Stimulated activated naive CD4-positive, alpha-beta T cell treated with Interleukin-2 at 50 U/mL for 16 hours (primary cell): ENCODE measurements at regions not wholly inside any gene's neighbourhood (a gene's known extent, or its start where the extent isn't known, plus 50 kb on each side); places are given as distances from the start of the nearest gene placed in this dataset.
"Not testable (repeated sequence)": the region's sequence is repeated elsewhere in the genome, so short reads cannot be mapped to it uniquely, and the experiment has no call there.

Source experiments
- DNase-seq: peaks from one replicate; lab custom pipeline; 2025; lab: John Stamatoyannopoulos, UW

GRCh38 chr4:3880615-3881120 is 114.5 kb downstream of the ADRA2C start:
- peak; percentile 54 for DNase-seq

GRCh38 chr4:3882316-3882885 is 116.2 kb downstream of the ADRA2C start:
- DNase-seq, result not testable (repeated sequence)

- DNase-seq, result not testable (repeated sequence)
Observed at GRCh38 chr4:3884261-3884660, 118.1 kb downstream of the ADRA2C start.

DNA sequence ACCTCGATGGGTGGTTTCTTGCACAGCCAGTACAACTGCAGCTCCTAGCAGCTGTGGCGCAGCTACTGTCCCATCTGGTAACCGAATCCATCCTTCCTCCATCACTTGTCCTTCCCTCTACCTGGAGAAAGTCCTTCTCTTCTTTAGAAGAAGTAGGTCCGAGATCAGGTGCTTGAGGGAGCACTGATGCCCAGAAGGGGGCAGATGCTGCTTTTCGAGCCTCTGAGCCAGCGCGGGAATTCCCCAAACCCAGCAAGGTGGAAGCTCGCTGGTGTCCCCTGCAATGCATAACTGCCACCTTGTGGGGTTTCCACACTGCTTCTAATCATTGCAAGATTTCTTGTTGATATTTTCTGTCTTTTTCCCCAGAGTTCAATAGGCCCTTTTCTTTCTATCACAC is 127.4 kb downstream of the ADRA2C start:
- not testable (repeated sequence) for DNase-seq

DNA sequence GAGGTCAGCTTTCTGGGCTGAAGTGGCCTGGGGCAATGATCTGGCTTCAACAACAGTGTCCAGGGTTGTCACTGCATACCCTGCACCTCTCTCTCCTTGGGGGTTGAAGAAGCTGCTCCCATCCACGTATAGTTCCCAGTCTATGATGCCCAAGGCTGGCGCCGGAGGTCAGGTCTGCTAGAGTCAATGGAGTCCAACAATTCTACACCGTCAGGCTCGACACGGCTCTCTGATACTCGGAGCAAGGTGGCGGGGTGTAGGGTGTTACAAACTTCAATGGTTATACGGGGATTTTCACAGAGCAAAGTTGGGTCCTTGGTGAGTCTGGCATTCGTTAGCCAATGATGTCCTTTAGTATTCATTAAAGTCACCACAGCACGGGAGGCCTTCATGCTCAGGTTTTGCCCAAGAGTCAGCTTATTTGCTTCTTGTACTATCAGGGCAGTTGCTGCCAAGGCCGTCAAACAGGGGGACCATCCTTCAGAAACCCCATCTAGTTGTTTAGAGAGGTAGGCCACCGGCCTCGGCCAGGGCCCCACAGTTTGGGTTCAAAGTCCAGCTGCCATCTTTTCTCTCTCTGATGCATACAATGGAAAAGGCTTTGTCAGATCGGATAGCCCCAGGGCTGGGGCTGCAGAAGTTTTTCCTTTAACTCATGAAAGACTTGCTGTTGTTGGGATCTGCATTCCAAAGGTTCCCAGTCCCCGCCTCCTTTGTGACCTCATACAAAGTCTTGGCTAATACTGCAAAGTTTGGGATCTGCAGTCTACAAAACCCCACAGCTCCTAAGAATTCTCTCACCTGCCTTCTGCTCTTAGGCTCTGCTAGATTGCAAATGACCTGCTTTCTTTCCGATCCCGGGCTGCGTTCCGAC is 128.1 kb downstream of the ADRA2C start:
- not testable (repeated sequence) for DNase-seq

DNA sequence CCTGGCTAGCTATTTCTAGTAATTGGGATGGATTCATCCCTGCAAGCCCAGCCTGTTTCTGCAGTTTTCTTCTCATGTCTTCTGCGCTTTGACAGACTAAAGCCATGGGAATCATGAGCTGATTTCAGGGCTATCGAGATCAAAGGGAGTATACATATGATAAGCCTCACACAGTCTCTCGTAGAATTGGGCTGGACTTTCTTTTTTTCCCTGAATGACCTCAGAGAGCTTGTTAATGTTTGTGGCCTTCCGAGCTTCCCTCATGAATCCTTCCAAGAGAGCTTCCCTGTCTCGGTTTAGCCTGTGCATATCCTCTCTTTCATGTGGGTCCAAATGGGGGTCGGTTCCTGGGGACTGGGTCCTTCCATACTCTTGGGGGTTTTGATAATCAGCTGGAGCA is 130.3 kb downstream of the ADRA2C start:
- no peak for DNase-seq

DNA sequence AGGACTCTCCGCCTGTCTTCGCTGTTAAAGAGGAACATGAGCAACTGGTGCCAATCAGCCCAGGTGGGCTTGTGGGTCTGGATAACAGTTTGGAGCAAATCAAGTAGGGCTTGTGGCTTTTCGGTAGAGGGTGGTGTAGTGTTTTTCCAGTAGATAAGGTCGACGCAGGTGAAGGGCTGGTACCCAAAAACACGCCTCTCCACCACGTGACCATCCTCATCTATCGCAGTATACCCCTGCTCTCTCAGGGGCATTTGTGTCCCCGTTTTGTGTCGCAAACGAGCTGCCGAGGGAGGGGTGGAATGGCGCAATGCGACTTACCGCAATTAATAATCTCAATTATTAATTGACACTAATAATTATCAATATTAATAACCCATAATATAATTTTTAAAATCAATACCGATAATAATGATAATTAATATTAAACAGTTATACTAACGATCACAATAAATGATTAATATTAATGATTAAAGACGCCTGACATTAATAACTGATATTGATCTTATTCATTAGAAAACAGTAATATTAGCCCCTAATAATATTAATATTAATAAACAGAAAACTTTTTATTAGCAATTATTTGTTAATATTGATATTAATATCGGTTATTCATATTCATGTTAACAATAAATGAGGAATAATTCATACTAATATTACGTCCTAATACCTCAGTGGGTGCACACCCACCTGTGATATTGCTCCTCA is 130.8 kb downstream of the ADRA2C start:
- DNase-seq, result not testable (repeated sequence)

GRCh38 chr4:3898098-3898497 is 131.9 kb downstream of the ADRA2C start:
- no peak for DNase-seq

DNA sequence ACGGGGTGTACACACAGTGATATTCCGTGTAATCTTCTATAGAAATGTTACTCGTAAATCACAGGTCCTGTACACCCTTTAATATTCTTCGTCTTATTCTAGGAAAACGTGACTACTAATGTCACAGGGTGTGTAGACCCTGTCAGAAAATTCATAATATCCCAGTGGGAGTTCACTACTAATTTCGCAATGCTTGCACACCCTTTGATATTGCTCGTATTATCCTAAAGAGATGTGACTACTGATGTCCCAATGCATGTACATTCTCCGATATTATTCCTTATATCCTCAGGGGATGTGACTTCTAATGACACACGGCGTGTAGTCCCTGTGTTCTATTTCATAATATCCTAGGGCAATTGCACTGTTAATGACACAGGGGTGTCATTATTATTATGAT is 132.7 kb downstream of the ADRA2C start:
- DNase-seq, result not testable (repeated sequence)

DNA sequence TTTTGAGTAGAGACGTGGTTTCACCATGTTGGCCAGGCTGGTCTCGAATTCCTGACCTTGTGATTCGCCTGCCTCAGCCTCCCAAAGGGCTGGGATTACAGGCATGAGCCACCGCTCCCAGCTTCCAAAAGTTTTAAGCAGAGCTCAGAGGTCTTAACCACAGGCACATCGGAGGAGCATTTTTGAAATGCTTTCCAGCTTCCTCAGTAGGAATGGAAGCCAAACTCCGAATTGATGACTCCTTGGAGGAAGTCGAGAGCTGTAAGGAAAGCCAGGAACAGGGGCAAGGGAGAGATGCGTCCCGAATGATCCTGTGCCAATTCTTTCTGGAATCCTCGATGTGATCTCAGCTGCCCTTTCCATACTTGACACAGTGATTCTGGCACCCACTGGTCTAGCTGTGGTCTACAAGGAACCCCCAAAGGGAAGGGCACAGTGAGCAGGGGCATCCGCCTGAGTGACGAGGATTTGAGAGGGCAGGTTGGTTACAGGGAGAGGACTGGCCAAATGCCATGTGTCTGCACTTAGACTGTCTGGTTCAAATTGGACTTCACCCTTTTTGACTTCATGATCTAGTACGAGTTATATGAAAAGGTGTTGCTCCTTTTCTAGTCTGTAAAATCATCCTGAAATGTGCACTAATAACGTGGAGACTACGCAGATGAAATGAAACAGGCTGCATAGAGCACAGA is 138.2 kb downstream of the ADRA2C start:
- not testable (repeated sequence) for DNase-seq

DNA sequence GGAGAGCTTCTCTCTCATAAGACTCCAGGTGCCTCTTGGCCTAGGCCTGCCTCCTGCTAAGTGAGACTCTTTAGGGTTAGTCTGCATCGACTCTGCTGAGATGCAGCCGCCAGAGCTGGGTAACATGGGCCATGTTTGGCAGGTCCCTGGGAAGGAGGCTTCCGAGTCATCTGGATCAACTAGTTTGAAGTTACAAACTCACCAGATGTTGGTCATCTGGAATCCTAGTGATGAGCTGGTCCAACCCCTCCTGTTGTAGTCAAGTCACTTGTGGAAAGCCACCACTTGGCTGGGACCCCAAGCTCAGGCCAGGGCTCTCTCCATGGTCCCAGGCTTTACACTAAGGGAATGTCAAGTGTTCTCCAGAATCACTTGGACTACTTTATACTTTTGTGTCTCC is 143.4 kb downstream of the ADRA2C start:
- DNase-seq, result not testable (repeated sequence)

GRCh38 chr4:3910161-3910950 is 144.2 kb downstream of the ADRA2C start:
- DNase-seq, result not testable (repeated sequence)

DNA sequence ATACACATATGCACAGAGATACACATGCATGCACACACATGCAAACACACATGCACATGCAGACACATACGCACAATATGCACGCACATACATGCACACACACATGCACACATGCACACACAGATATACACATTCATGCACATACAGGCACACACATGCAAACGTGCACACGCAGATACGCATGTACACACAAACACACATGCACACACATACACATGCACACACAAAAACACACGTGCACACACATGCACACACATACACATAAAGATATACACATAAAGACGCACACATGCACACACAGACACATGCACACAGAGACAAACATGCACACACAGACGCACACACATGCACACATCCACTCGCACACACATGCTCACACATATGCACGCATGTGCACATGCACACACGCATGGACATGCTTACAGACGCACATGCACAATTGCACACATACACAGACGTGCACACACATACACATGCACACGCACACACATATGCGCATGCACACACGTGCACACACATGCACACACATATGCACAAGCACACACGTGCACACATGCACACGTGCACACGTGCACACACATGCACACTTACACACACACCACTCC is 145.2 kb downstream of the ADRA2C start:
- no peak for DNase-seq

- DNase-seq, result not testable (repeated sequence)
Observed at GRCh38 chr4:3914511-3914910, 148.3 kb downstream of the ADRA2C start.

DNA sequence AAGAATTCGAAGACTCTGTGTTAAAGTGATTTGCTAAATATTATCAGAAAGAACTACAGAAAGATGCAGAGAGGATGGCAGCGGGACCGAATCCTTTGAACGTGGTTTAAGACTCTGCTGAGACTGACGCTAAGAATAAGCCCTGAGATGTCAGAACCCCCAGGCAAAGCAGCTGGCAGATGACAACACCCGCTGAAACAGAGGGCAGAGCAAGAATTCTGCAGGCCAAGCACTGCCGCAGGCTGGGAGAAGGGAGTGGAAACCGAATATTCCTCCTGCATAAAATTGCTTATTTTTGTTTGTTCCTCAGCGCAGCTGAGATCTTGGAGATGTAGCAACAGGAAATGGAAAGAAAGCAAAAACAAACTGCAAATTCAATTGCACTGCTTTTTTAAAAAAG is 153.3 kb downstream of the ADRA2C start:
- not testable (repeated sequence) for DNase-seq

GRCh38 chr4:3921902-3922301 is 155.7 kb downstream of the ADRA2C start:
- DNase-seq, result not testable (repeated sequence)

- DNase-seq, result not testable (repeated sequence)
Observed at GRCh38 chr4:3925841-3926240, 159.7 kb downstream of the ADRA2C start.

DNA sequence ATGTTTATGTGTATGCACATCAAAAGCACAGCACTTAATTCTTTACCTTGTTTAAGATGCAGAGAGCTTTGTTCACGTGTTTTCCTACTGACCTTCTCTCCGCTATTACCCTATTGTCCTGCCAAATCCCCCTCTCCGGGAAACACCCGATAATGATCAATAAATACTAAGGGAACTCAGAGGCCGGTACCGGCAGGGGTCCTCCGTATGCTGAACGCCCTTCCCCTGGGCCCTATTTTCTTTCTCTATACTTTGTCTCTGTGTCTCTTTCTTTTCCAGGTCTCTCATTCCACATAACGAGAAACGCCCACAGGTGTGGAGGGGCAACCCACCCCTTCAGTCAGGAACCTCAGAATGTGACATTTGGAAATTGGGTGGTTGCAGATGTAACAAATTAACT is 160.1 kb downstream of the ADRA2C start:
- DNase-seq, result not testable (repeated sequence)

DNA sequence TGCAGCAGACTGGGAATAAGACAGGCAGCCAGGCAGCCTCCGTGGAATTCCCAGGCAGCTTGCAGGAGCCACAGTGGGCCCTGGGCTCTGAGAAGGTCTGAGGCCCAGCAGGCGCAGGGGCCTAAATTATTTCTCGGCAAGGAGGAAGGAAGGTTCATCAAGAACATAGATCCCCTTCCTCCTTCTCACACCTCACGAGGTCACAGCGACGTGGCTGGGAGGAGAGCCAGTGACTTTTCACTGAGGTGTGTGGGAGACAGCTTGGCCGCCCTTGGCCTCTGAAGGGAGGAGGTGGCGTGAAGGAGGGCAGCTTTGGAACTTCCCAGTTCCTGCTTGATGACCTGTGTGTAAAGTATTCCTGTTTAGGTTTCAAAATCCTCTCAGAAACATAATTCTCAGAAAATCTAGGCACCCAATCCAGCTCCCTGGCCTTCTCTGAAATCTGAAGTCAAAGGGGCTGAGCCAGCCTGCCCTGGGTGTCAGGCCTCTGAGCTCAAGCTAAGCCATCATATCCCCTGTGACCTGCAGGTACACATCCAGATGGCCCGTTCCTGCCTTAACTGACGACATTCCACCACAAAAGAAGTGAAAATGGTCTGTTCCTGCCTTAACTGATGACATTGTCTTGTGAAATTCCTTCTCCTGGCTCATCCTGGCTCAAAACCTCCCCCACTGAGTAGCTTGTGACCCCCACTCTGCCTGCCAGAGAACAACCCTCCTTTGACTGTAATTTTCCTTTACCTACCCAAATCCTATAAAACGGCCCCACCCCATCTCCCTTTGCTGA is 161.0 kb downstream of the ADRA2C start:
- DNase-seq, result not testable (repeated sequence)

DNA sequence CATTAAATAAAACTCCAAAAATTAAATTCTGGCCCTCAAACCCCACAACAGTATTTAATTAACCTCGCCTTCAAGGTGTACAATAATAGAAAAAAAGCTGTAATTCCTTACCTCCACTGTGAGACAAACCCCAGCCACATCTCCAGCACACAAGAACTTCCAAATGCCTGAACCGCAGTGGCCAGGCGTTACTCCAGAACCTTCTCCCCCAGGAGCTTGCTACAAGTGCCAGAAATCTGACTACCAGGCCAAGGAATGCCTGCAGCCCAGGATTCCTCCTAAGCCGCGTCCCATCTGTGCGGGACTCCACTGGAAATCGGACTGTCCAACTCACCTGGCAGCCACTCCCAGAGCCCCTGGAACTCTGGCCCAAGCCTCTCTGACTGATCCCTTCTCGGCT is 163.2 kb downstream of the ADRA2C start:
- not testable (repeated sequence) for DNase-seq
